ENCODE measurements at regions not wholly inside any gene's neighbourhood (a gene's known extent, or its start where the extent isn't known, plus 50 kb on each side); places are given as distances from the start of the nearest gene placed in this dataset.

DNA sequence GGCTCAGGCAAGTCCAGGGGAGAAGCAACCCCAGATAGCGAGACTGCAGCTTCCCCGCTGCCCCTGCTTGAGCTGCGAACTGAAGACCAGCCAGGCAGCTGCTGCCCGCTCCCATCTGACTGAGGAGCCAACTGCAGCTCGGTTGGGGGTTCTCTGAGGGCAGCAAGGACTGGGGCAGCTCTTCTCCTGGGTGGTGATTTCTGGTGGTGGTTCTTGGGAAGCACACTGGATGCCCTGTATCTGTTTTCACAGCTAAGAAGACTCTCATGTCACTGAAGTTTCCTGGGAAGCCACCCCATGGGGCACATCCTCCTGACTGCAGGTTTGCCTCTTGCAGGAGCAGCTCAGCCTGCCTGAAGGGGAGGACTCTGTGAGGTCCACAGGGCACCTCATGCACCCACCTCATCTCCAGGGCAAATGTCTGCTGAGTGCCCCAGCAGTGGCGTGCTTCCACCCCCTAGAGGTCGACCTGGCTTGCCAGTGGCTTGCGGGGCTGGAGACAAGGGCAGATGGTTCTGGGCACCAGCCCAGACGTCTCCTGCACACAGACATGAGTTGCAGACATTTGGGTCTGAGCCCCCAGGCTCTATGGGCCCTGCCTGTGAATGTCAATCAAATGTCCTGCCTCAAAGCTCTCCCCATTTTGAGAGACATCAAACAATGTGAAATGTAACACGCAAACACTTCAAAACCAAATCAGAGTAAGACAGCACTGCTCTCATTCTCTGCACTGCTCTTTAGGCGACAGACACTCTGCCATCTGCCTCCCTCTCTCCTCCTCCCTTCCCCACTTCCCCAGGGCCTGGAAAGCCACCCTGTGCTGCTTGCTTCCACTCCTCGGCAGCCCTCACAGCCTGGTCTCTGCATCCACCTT lies 800.9 kb downstream of the BRD1 start:
- TF ChIP-seq CTCF (IDR thresholded peaks at IDR 0.05; ENCODE audit: low read depth, low read length) (peak; percentile 26), POLR2A (IDR thresholded peaks at IDR 0.05; ENCODE audit: extremely low read depth, insufficient read length) (no peak), MYC (IDR thresholded peaks at IDR 0.05; ENCODE audit: low read depth, low read length) (no peak)
- TF ChIP-seq, protein P1, sequence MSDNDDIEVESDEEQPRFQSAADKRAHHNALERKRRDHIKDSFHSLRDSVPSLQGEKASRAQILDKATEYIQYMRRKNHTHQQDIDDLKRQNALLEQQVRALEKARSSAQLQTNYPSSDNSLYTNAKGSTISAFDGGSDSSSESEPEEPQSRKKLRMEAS (IDR thresholded peaks at IDR 0.05; ENCODE audit: low read depth, low read length), result no peak

Data from NB4 (cell line).